Stimulated activated CD4-positive, alpha-beta T cell treated with anti-CD3 and anti-CD28 coated beads, TNF-alpha, amount 100 ng/mL, for 1 hour (primary cell): ENCODE measurements at regions not wholly inside any gene's neighbourhood (a gene's known extent, or its start where the extent isn't known, plus 50 kb on each side); places are given as distances from the start of the nearest gene placed in this dataset.
"Not testable (repeated sequence)": the region's sequence is repeated elsewhere in the genome, so short reads cannot be mapped to it uniquely, and the experiment has no call there.

Experiments
- DNase-seq, 3 donors: peaks; one replicate each; pipeline ENCODE4 v3.0.0-alpha.2; 2020; ENCODE audit warnings: low read depth in 3 of 3, low spot score in 1 of 3

DNA sequence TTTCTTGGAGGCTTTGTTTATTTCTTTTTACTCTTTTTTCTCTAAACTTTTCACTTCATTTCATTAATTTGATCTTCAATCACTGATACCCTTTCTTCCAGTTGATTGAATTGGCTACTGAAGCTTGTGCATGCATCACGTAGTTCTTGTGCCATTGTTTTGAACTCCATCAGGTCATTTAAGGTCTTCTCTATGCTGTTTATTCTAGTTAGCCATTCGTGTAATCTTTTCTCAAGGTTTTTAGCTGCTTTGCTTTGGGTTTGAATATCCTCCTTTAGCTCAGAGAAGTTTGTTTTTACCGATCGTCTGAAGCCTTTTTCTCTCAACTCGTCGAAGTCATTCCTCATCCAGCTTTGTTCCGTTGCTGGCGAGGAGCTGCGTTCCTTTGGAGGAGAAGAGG, 189.9 kb downstream of the TTC6 start:
- not testable (repeated sequence) for DNase-seq

DNA sequence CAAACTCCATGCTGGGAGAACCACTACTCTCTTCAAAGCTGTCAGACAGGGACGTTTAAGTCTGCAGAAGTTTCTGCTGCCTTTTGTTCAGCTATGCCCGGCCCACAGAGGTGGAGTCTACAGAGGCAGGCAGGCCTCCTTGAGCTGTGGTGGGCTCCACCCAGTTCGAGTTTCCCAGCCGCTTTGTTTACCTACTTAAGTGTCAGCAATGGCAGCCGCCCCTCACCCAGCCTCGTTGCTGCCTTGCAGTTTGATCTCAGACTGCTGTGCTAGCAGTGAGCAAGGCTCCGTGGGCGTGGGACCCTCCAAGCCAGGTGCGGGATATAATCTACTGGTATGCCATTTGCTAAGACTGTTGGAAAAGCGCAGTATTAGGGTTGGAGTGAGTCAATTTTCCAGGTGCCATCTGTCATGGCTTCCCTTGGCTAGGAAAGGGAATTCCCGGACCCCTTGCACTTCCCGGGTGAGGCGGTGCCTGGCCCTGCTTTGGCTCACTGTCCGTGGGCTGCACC, 190.7 kb downstream of the TTC6 start:
- not testable (repeated sequence) for DNase-seq

DNA sequence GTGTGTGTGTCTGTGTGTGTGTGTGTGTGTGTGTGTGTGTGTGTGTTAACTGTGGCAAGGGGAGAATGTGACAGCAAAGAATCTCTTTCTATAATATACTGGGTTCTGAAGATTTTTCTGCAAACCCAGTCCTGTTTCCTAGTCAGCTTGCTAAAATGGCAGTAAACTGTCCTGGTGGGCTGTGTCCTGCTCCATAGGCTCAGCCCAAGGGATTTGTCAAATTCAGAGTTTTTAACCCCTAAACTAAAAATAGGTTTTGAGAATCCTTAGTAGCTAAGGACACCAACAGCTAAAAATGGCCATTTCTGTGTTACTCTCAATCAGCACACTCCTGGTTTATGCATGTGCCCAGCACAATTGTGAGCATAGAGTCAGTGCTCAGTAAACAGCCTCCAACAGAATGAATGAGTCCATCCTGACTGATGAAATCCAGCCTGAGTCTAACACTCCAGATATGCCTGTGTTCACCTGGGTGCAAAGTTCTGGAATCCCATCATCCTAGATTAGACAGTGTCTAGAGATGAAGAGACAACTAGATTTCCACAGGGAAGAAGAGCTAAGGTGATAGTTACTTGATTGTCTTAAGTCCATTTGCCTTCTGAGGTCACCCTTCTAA, 192.6 kb downstream of the TTC6 start:
- no peak for DNase-seq

DNA sequence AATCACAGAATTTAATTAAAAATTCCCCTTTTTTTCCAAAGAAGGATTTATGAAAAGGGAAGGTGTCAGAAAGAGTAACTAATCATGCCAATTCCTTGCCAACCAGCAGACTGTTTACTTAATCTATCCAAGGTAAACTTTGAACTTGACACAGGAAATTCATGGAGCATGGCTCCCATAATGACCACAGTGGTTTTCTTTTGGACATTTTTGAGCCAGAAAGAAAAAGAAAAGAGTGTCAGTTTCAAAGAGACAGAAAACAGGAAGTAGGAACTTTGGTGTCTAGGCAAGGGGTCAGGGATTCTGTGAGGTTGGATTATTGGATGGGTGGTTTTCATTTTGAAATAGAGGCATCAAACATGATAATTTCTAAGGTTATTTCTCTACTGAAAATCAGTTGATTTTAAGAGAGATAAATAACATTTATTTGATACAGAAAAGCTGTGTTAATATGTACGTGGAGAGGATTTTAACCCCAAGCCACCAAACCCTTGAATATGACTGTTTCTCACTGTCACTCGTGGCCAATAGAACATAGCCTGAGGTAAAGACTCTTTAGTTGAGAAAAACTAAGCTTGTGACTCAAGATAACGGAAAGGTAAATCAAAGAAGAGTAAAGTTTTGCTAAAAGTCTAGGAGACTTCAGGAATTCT, 196.1 kb downstream of the TTC6 start:
- no peak for DNase-seq

DNA sequence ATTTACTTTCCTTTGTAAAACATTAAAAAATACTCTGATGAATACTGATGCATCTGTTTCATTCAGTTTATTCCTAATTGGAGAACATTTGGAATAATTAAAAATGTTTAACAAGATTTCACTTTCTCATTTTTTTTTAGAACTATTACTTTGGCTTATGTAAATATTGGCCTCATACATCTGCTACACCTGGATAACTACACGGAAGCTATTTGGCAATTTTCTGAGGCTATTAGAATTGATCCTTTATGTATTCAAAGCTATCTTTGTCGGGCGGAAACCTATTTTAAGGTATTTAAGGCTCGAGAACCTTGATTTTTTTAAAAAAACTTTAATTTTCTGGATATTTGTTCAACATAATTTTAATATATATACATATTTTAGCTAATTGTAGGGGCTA, 196.7 kb downstream of the TTC6 start:
- no peak for DNase-seq

DNA sequence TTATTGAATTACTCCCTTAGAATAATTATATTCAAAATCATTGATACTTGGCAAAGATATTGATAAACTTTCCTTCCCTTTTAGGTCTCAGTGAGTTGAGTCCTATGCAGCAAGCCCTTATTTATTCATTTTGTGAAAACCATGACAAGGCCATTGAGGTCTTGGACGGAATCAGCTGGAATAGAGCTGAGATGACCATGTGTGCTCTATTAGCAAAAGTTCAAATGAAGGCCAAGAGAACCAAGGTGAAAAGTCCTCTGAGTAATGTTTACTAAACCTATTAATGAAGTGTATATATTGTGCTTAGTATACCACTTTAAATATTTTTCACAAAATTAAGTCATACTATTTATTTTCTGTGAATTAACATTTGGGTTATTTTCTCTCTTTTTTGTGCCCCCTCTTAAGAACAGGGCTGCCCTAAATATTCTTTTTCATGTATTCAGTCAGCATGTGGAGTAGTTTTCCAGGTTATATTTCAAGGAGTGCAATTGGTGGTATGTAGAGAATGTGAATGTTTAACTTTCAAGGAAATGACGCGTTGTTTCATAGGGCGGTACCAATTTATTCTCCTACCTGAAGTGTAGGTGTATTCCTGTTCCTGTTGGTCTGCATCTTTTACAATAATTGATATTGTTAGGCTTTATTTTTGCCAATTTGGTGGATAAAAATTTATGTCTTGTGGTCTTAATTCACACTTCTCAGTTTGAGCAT, 201.4 kb downstream of the TTC6 start:
- no peak for DNase-seq

DNA sequence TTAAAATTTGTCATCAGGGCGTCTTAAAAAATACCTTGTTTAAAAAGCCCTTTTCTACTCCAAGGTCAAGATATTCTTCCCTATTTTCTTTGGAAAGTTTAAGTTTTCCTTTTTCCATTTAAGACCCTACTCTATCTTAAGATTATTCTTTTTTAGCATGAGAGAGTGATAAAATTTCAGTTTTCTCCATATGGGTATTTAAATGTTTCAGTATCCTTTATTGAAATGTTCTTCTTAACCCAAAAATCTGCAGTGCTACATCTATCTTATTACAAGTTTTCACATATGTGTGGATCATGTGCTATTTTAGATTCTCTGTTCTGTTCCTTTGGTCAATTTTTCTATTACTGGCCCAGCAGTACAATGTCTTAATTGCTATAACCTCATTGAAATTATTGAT, 202.2 kb downstream of the TTC6 start:
- DNase-seq = no peak

DNA sequence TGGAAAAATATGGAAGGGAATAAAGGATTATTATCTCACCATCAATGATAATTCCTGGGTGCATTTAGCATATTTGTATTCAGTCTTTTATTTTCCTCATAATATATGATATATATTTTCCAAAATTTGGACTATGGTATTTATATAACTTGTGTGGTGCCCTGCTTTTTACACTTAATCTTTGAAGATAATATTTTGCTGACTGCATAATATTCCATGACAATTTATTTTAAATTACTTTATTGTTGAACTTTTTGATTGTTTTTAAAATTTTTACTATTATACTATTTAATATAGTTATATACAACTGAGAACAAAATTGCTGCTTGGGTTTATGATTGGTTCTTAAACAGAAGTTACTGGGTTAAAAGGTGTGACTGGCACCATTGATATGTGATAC, 212.3 kb downstream of the TTC6 start:
- DNase-seq = no peak

DNA sequence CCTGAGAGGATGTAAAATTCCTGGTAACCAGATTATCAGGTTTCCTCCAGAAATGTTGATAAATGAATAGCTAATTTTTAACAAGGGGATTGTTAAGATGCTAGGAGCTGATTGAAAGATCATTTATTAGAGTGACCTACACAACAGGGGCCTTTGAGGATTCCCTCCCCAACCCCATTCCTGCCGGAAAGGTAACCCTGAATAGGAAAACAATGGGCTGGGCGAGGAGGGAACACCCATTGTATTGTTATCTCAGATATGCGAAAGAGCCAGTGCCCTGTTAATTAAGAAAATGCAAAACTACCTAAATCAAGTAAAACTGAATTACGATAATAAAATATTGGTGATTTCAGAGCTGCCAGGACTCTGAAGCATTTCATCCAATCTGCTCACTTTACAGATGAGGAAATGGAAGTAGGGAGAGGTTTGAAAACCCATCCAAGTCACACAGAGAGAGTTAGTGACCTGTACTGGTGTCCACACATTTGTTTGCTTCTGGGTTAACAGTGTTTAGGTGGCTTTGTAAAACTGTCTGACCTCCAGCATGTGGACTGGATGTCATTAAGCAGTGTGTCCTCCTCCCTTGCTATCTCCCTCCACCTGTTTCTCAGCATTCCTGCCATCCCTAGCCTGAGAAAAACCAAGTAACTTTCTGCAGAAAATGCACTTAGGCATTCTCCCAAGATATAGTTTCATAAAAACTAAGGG, 214.8 kb downstream of the TTC6 start:
- no peak for DNase-seq

DNA sequence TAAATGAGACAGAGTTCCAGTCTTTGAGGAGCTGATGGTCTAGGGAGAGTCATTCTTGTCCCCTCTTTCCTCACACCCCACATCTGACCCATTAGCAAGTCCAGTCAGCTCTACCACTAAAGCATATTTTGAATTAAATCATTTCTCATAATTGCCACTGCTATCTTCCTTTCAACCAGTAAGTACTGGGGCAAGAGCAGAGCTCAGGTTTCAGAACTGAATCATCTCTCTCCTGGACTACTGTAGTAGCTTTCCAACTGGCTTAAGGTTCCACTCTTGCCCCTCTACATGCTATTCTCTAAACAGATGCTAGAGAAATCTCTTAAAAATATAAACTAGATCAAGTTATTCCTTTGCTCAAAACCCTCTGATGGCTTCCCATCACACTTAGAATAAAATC, 218.3 kb downstream of the TTC6 start:
- DNase-seq = no peak

DNA sequence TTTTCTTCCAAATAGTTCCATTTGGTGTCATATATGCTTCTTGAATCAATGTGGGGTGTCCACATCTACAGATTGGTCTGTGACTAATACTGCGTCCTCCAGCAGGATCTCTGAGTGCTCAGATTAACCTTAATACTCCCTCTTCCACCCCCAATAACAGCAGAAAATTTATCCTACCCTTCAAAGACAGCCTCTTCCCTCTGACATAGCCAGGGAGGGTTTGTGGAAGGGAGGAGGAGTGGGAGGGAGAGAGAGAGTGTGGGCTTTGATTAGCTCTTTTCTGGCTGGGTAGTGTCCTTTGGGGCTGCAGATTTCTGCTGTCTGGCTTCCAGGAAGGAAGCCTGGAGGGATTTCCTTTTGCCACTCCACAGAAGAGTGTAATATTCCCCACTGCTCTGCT, 220.7 kb downstream of the TTC6 start:
- DNase-seq = no peak

DNA sequence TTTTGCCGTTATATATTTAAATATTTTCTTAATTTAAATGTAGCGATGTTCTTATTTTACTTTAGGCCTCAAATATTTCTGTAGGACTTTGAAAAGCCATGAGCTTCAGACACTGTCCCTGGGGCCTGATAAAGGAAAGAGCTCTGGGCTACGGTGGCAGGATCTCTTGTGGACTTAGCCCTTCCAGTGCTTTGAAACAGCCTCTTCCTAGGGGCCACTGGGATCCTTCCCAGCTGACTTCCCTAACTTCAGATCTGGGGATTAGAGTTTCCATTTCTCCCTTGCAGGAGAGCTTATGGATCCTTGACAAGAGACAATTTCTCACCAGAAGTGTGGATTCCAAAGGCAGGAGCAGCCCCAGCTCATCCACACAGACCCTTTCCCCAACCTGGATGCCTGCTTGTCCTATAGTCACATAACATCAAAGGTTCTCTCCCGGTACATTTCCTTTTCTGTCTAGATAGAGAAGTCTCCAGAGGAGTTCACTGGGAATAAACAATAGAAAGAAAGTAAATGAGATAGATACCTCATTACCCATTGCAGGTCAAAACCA, 221.4 kb downstream of the TTC6 start:
- DNase-seq = no peak

DNA sequence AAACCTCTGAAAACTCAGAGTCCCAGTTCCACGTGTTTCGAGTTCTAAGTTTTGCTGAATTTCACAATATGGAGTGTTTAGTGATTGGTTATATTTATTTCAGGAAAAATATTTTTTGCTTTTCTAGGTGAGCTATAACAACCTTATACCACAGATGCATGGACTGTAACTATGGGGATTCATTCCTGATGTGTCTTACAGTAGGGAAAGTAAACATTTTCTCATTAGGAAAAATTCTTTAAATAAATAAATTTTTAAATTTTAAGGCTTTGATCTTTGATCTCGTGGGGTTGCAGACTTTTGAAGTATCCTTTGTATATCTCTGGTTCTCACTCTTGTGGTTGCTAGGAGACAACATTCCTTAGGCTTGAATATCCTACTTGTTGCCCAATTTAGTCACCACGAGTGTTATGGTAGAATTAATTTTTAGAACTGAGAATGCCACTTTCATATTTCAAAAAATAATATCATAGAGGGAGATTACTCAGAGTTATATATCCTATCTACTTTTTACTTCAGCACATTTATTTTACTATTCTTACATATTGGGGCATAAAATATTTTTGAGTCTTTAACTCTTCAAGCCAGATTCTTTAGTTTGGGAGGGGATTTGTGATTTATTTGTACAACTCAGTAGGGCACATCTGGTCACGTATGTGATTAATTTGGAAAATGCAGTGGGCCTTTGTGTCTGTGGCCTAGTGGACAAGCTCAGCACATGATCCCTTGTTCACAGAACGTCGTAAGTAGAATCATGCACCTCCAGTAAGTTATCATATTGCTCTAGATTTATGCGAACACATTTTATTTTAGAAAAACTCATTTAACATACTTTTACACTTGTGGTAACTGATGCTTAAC, 224.0 kb downstream of the TTC6 start:
- DNase-seq = no peak

DNA sequence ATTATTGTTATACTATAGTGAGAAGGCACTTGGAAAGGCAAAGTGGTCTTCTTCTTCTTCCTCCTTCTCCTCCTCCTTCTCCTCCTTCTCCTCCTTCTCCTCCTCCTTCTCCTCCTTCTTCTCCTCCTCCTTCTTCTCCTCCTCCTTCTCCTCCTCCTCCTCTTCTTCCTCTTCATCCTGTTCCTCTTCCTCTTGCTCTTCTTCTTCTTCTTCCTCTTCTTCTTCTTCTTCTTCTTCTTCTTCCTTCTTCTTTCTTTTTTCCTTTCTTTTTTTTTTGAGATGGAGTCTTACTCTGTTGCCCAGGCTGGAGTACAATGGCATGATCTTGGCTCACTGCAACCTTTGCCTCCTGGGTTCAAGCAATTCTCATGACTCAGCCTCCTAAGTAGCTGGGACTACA, 225.4 kb downstream of the TTC6 start:
- not testable (repeated sequence) for DNase-seq

DNA sequence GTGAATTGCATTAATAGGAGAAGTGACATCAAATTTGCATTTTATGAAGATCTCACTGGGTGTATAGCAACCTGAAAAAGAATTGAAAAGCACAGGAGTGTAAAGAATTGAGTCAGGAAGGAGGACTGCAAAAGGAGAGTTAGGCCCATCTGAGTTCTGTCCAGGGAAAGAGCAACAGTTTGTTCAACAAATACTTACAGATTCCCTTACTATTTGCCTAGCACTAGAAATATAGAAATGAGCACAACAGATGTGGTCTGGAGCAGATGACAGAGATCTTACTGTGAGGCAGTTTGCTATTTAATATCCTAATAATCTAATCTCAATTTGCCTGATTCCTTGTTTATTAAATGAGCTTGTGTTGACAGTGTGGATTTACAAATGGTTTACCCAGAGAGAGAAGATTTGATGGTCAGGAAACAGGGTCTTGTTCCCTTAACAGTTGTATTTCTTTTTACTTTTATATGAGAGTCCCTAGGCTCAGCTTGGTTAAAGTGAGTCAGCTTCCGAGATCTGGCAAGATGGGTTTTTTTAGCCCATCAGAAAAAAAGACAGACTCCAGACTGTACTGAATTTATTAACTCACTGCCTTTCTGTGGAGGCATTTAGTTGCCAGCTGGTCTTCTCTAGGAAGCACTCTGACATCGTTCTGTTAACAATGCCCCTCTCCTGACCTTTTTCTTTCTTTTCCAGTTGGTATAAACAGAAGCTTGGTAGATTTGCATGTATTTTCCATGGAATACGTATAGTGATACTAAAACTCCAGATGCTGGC, 229.7 kb downstream of the TTC6 start:
- no peak for DNase-seq

DNA sequence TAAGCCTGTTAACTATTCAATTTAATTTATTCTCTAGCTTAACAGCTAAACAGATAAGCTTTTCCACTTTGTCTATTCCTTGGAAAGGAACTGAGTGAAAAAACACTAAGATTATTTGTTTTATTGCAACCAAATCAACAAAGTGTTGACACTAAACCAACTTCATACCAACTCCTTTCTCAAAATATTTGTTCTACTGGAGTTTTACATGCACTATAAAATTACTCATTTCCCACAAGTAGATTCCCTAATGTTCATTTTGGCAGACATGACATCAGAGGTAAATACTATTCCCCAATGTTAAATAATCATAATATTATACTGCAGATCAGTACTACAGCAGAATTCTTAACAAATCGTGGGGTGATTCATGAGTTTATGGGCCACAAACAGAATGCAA, 231.4 kb downstream of the TTC6 start:
- no peak for DNase-seq

DNA sequence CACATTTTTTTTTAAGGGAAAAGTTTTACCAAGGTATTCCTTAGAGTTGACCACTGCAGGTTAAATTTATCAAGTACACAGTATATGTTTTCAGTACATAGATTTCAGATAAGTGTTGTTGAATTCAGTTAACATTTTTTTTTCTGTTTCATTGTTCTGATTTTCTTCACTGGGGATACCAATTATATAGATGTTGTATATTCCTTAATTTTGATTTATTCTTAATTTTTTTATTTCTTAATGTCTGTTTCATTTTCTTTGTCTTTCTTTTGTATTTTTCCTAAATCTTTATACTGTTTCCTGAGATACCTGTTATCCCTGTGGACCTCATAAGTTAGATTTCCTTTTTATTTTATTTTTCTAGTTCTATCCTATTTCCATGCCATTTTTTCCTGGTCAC, 234.8 kb downstream of the TTC6 start:
- no peak for DNase-seq

DNA sequence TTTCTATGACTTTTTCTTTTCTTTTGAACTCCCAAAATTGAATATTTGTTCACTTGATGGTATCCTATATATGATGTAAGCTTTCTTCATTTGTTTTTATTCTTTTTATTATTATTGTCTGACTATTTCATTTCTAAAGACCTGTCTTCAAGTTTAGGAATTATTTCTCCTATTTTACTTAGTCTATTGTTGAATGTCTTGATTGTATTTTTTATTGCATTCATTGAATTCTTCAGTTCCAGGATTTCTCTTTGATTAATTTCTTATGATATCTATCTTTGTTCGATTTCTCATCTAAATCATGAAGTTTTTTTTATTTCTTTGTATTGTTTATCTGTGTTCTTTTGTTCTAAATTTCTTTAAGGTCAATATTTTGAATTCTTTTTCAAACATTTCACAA, 238.8 kb downstream of the TTC6 start:
- DNase-seq = no peak

DNA sequence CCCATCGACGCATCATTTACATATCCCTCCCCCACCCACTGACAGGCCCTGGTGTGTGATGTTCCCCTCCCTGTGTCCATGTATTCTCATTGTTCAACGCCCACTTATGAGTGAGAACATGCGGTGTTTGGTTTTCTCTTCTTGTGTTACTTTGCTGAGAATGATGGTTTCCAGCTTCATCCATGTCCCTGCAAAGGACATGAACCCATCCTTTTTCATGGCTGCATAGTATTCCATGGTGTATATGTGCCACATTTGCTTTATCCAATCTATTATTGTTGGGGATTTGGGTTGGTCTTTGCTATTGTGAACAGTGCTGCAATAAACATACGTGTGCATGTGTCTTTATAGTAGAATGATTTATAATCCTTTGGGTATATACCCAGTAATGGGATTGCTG, 243.3 kb downstream of the TTC6 start:
- not testable (repeated sequence) for DNase-seq

DNA sequence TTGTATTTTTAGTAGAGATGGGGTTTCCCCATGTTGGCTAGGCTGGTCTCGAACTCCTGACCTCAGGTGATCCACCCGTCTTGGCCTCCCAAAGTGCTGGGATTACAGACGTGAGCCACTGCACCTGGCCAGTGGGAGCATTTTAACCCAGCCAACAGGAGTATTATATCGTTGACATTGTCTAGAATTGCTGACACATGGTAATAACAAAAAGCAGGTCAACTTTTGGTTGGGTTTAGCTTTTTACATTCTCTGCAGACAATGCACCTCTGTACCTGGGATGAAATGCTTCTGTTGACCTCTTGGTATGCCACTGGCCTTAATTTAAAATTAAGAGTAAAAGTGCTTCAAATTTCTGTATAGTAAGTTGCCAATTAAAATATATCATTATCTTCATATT, 245.6 kb downstream of the TTC6 start:
- not testable (repeated sequence) for DNase-seq
